ENCODE measurements at regions not wholly inside any gene's neighbourhood (a gene's known extent, or its start where the extent isn't known, plus 50 kb on each side); places are given as distances from the start of the nearest gene placed in this dataset.

GRCh38 chr19:33933931-33934330 is 137.3 kb downstream of the KCTD15 start:
- Histone ChIP-seq H2BK15ac (ENCODE audit: low read depth, low read length) (no peak overlapping the region), H3K56ac (ENCODE audit: insufficient read length, low read depth, low read length) (no peak overlapping the region), H2BK120ac (ENCODE audit: low read depth, low read length, poor library complexity, severe bottlenecking) (no peak overlapping the region), H2BK5ac (ENCODE audit: insufficient read length, low read length) (no peak overlapping the region), H3K18ac (ENCODE audit: insufficient read length, low read depth, low read length) (no peak overlapping the region), H3K4me2 (ENCODE audit: insufficient read depth, insufficient read length, low read length) (no peak overlapping the region), H3K14ac (ENCODE audit: insufficient read depth, low read length) (no peak overlapping the region), H3T11ph (ENCODE audit: low read length) (no peak overlapping the region), H3K23ac (ENCODE audit: insufficient read length, low read depth, low read length) (no peak overlapping the region), H4K8ac (replicated peaks; ENCODE audit: insufficient read length, low read depth, low read length) (no peak overlapping the region), H3K4ac (ENCODE audit: low read depth, low read length) (no peak overlapping the region), H3K23me2 (ENCODE audit: insufficient read length, low read depth, low read length, poor library complexity, severe bottlenecking) (no peaks in the 10 kb centered on the region), H3K79me2 (ENCODE audit: insufficient read depth, low read length) (no peaks in the 10 kb centered on the region), H4K5ac (ENCODE audit: insufficient read length, low read depth, low read length) (no peak overlapping the region), H2BK12ac (ENCODE audit: insufficient read length, low read depth, low read length) (no peak overlapping the region), H2AK5ac (ENCODE audit: insufficient read length, low read length) (no peak overlapping the region), H2AFZ (ENCODE audit: low read length) (no peak overlapping the region), H4K20me1 (ENCODE audit: control insufficient read depth, insufficient read depth, insufficient read length) (no peaks in the 10 kb centered on the region), H3K27ac (ENCODE audit: insufficient read length, low read depth, low read length) (no peak overlapping the region), H4K91ac (ENCODE audit: insufficient read length, low read depth, low read length) (no peak overlapping the region), H3K79me1 (ENCODE audit: insufficient read depth, low read depth, low read length, poor library complexity, severe bottlenecking) (no peaks in the 10 kb centered on the region), H2BK20ac (ENCODE audit: low read depth, low read length, poor library complexity, severe bottlenecking) (no peak overlapping the region), H3K27me3 (ENCODE audit: insufficient read depth, low read length) (no peaks in the 10 kb centered on the region), H3K4me1 (ENCODE audit: insufficient read depth, low read length) (peaks cover 2% of the 10 kb centered on the region; the same call in 1 of the 2 replicates), H3K9me3 (ENCODE audit: control insufficient read depth, low read depth, low read length) (no peaks in the 10 kb centered on the region), H3K9ac (ENCODE audit: extremely low read depth, insufficient read length, low read length) (no peak overlapping the region)
- peaks cover 3 to 9% of the 10 kb centered on the region in 2 experiments for H3K4me1 Mint-ChIP-seq
- H3K27ac Mint-ChIP-seq = no peak overlapping the region; a peak in 1 of 7 replicates
- no peak for DNase-seq
- WGBS (ENCODE audit: extremely low coverage, insufficient read length, low lambda C conversion rate) = no CpG with 5 or more reads among the region's 2 CpGs
- no peak overlapping the region; a peak in 1 of 5 replicates for H3K4me3 Mint-ChIP-seq
- H3K27me3 Mint-ChIP-seq (ENCODE audit: low read depth) = peaks cover 5% of the 10 kb centered on the region; the same call in 1 of the 2 replicates
- H3K9me3 Mint-ChIP-seq = peaks cover 9% of the 10 kb centered on the region in 2 experiments
- no peak for TF ChIP-seq CTCF (conservative IDR thresholded peaks at IDR 0.05)
- peaks cover 0 to 14% (median 4%) of the 10 kb centered on the region in 3 experiments; a peak in 5 of 7 replicates for H3K36me3 Mint-ChIP-seq (ENCODE audit: insufficient read depth in 1 of 3, low read depth in 3 of 3)

Measured in H9 (cell line).